ENCODE measurements at regions not wholly inside any gene's neighbourhood (a gene's known extent, or its start where the extent isn't known, plus 50 kb on each side); places are given as distances from the start of the nearest gene placed in this dataset.

- Mint-ChIP-seq H3K27ac (no peak overlapping the region), H3K4me1 (no peaks in the 10 kb centered on the region), H3K9me3 (ENCODE audit: low read depth) (peaks cover 2% of the 10 kb centered on the region), H3K4me3 (no peak overlapping the region), H3K27me3 (no peaks in the 10 kb centered on the region), H3K36me3 (no peaks in the 10 kb centered on the region)
- no peak for ATAC-seq
- no peak for DNase-seq
- CTCF ChIA-PET: no interaction called here
Observed at GRCh38 chr13:67308004-67308772, 78.1 kb upstream of the PCDH9 start.

DNA sequence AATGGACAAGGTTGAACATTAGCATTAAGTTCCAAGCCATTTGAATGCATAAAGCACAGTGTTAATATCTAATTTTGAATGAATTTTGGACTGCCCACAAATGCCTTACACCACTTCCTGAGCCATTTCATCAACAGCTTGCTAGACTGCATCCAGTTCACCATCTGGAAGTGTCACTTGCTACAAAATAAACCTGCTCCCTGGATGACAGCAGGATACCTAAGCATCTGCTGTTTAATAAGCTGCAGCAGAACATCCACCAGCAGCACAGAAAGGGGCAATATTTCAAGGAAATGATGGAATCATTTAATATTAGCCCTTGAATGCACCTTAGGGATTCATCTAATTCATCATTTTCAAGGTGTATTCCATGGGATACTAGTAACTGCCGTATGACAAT is 76.6 kb upstream of the PCDH9 start:
- CTCF ChIA-PET: no interaction called here
- no peaks in the 10 kb centered on the region for H3K4me1 Mint-ChIP-seq
- no peaks in the 10 kb centered on the region for H3K36me3 Mint-ChIP-seq
- no peaks in the 10 kb centered on the region for H3K27me3 Mint-ChIP-seq
- no peak overlapping the region for H3K27ac Mint-ChIP-seq
- ATAC-seq: no peak
- DNase-seq: no peak
- H3K9me3 Mint-ChIP-seq (ENCODE audit: low read depth): no peaks in the 10 kb centered on the region
- H3K4me3 Mint-ChIP-seq: no peak overlapping the region

- Mint-ChIP-seq H3K36me3 (no peaks in the 10 kb centered on the region), H3K27me3 (no peaks in the 10 kb centered on the region), H3K9me3 (ENCODE audit: low read depth) (no peaks in the 10 kb centered on the region), H3K4me3 (no peak overlapping the region), H3K27ac (no peak overlapping the region), H3K4me1 (no peaks in the 10 kb centered on the region)
- CTCF ChIA-PET: no interaction called here
- DNase-seq (no peak), ATAC-seq (no peak)
Observed at GRCh38 chr13:67303661-67304333, 73.7 kb upstream of the PCDH9 start.

DNA sequence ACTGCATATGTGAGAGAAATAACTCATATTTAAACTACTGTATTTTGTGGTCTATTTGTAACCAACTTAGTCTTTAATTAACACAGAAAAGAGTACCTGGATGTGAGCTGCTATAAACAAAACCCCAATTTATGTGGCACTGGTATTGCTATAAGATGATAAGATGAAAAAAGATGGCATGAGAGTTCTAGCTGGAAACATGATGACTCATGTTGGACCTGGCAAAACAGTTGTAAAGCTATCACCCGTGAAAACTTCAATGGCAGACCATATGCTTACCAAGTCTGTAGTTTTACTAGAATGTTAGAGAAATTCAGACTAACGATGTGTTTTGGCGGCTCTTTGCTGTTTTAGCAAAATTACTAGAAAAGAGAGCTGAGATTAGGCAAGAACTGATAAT is 69.6 kb upstream of the PCDH9 start:
- no peaks in the 10 kb centered on the region for H3K9me3 Mint-ChIP-seq (ENCODE audit: low read depth)
- H3K4me3 Mint-ChIP-seq: no peak overlapping the region
- no peaks in the 10 kb centered on the region for H3K4me1 Mint-ChIP-seq
- no peaks in the 10 kb centered on the region for H3K36me3 Mint-ChIP-seq
- CTCF ChIA-PET: no interaction called here
- H3K27me3 Mint-ChIP-seq: no peaks in the 10 kb centered on the region
- H3K27ac Mint-ChIP-seq: no peak overlapping the region
- DNase-seq (no peak), ATAC-seq (no peak)

- Mint-ChIP-seq H3K36me3 (no peaks in the 10 kb centered on the region), H3K4me3 (no peak overlapping the region), H3K4me1 (no peaks in the 10 kb centered on the region), H3K27me3 (no peaks in the 10 kb centered on the region), H3K27ac (no peak overlapping the region), H3K9me3 (ENCODE audit: low read depth) (no peaks in the 10 kb centered on the region)
- CTCF ChIA-PET: no interaction called here
- ATAC-seq (no peak), DNase-seq (no peak)
Observed at GRCh38 chr13:67299072-67299635, 69.0 kb upstream of the PCDH9 start.

DNA sequence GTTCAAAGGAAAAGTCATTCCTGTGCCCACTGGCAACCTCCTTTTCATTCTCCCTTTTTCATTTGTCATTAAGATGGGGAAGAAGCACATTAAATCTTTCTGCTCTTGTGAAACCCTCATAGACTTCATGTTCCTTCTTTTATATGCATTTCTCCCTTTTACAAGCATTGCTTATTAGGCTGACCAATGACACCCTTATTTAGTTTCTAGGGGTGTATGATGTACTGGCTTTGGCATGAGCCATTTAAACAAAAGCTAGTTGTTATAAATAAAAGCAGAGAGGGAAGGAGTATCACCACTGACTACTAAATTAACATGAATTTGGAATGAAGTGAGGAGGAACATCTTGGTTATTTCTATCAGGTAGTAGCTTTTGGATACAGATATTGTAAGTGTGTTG is 68.2 kb upstream of the PCDH9 start:
- no peaks in the 10 kb centered on the region for H3K4me1 Mint-ChIP-seq
- no peaks in the 10 kb centered on the region for H3K27me3 Mint-ChIP-seq
- H3K27ac Mint-ChIP-seq: no peak overlapping the region
- CTCF ChIA-PET: no interaction called here
- no peak for ATAC-seq
- DNase-seq: no peak
- no peaks in the 10 kb centered on the region for H3K36me3 Mint-ChIP-seq
- no peak overlapping the region for H3K4me3 Mint-ChIP-seq
- no peaks in the 10 kb centered on the region for H3K9me3 Mint-ChIP-seq (ENCODE audit: low read depth)

GRCh38 chr13:67296511-67296910 is 66.4 kb upstream of the PCDH9 start:
- CTCF ChIA-PET: no interaction called here
- no peaks in the 10 kb centered on the region for H3K36me3 Mint-ChIP-seq
- H3K4me3 Mint-ChIP-seq: no peak overlapping the region
- no peaks in the 10 kb centered on the region for H3K4me1 Mint-ChIP-seq
- DNase-seq (no peak), ATAC-seq (no peak)
- no peaks in the 10 kb centered on the region for H3K9me3 Mint-ChIP-seq (ENCODE audit: low read depth)
- no peak overlapping the region for H3K27ac Mint-ChIP-seq
- no peaks in the 10 kb centered on the region for H3K27me3 Mint-ChIP-seq

GRCh38 chr13:67292886-67293285 is 62.8 kb upstream of the PCDH9 start:
- ATAC-seq: no peak
- Mint-ChIP-seq H3K36me3 (no peaks in the 10 kb centered on the region), H3K27me3 (no peaks in the 10 kb centered on the region), H3K4me1 (no peaks in the 10 kb centered on the region), H3K27ac (no peak overlapping the region), H3K4me3 (no peak overlapping the region), H3K9me3 (ENCODE audit: low read depth) (no peaks in the 10 kb centered on the region)
- CTCF ChIA-PET: no interaction called here
- DNase-seq: no peak

- CTCF ChIA-PET: no interaction called here
- no peaks in the 10 kb centered on the region for H3K27me3 Mint-ChIP-seq
- H3K4me3 Mint-ChIP-seq: no peak overlapping the region
- no peaks in the 10 kb centered on the region for H3K36me3 Mint-ChIP-seq
- ATAC-seq (no peak), DNase-seq (no peak)
- H3K27ac Mint-ChIP-seq: no peak overlapping the region
- peaks cover 3% of the 10 kb centered on the region for H3K4me1 Mint-ChIP-seq
- H3K9me3 Mint-ChIP-seq (ENCODE audit: low read depth): no peaks in the 10 kb centered on the region
Observed at GRCh38 chr13:67285611-67286010, 55.5 kb upstream of the PCDH9 start.

DNA sequence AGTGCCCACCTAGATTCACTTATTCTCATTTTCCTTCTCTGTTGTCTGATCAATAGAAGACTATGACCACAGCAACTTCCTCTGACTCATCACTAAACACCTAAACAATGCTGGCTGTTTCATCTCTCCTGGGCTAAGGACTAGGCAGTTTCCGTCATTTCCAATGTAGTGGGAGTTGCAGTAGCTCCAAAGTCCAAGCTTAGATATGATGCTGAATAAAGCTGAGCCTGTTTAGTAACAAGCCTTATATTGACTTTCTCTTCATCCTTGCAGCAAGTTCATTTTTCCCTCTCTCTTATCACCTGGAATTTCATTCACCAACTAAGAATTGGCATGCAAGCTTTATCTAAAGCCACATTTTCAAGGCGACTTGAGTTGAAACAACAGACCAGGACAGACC is 53.5 kb upstream of the PCDH9 start:
- no peak for DNase-seq
- Mint-ChIP-seq H3K27ac (no peak overlapping the region), H3K27me3 (no peaks in the 10 kb centered on the region), H3K4me3 (no peak overlapping the region), H3K36me3 (no peaks in the 10 kb centered on the region), H3K9me3 (ENCODE audit: low read depth) (no peaks in the 10 kb centered on the region), H3K4me1 (peaks cover 3% of the 10 kb centered on the region)
- no peak for ATAC-seq
- CTCF ChIA-PET: no interaction called here

DNA sequence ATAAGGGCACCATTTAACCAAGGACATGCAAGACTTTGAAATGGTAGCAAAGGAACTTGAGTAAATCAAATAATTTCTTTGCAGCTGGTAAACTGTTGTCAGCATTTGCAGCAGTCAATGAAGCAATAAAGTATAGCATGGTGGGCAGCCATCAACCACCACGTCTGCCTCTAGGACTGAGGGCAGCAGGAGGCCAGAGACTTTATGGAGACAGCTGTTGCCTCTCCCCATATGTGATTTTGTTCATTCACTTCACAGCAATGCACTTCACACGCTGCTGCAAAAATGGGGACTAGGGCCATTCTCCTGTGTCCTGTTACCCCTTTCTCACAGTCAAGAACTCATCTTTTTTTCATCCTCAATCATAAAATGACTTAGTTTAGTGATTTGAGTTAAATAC is 51.3 kb upstream of the PCDH9 start:
- CTCF ChIA-PET: no interaction called here
- H3K4me3 Mint-ChIP-seq: no peak overlapping the region
- H3K36me3 Mint-ChIP-seq: no peaks in the 10 kb centered on the region
- H3K27ac Mint-ChIP-seq: no peak overlapping the region
- no peaks in the 10 kb centered on the region for H3K27me3 Mint-ChIP-seq
- no peak for ATAC-seq
- no peak for DNase-seq
- no peaks in the 10 kb centered on the region for H3K9me3 Mint-ChIP-seq (ENCODE audit: low read depth)
- peaks cover 3% of the 10 kb centered on the region for H3K4me1 Mint-ChIP-seq

Measured in activated CD8-positive, alpha-beta memory T cell treated with anti-CD3 and anti-CD28 coated beads, Interleukin-2, amount 10 ng/mL, durations not matched to agents 7 days and 5 days (primary cell).